ENCODE measurements at regions not wholly inside any gene's neighbourhood (a gene's known extent, or its start where the extent isn't known, plus 50 kb on each side); places are given as distances from the start of the nearest gene placed in this dataset.

DNA sequence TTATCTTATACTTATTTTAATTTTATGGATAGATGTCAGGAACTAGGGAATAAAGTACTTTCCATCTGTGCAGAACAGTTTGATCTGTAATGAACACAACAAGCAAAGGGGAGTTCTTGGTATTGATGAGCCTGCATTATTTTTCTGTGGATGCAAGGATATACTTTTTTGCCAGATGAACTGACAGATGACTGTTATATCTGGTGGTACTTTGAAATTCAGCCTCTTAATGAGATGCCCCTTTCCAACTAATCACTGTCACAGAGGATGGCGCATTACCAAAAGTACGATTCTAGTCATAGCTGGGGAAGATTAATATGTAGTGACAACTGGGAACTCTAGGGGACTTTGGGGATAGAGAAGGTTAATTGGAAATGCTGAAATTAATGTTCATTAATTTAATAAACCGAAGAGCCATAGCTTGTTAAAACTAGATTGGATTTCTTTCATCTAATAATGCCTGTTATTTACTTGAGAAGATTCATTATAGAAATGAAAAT, 603.4 kb upstream of the CNTN5 start:
- TF ChIP-seq CTCF (IDR thresholded peaks at IDR 0.05) = no peak
- TF ChIP-seq EP300 (IDR thresholded peaks at IDR 0.05; ENCODE audit: low read depth) = no peak
- TF ChIP-seq POLR2A (IDR thresholded peaks at IDR 0.05) = no peak
